NT2/D1 (cell line): ENCODE measurements at regions not wholly inside any gene's neighbourhood (a gene's known extent, or its start where the extent isn't known, plus 50 kb on each side); places are given as distances from the start of the nearest gene placed in this dataset.

Source experiments
- DNase-seq: peaks from one replicate; pipeline ENCODE4 v3.0.0-alpha.2; 2011; ENCODE audit warnings: low read depth, low spot score
- H3K27me3 ChIP-seq: 2 replicates; pipeline ENCODE4 v1.6.0; 2011; ENCODE audit warnings: mild to moderate bottlenecking; ENCODE audit not compliant: insufficient read length, insufficient read depth
- H3K36me3 ChIP-seq: 2 replicates; pipeline ENCODE4 v1.6.1; 2011; ENCODE audit warnings: mild to moderate bottlenecking, low read length, mixed read lengths; ENCODE audit not compliant: insufficient read depth, insufficient read length
- H3K4me1 ChIP-seq: 2 replicates; pipeline ENCODE4 v1.5.1; 2011; ENCODE audit not compliant: insufficient read depth, insufficient read length
- H3K4me3 ChIP-seq: 2 replicates; pipeline ENCODE4 v1.5.1; 2011; ENCODE audit warnings: low read depth; ENCODE audit not compliant: insufficient read length
- H3K9ac ChIP-seq: 2 replicates; pipeline ENCODE4 v1.6.0; 2011; ENCODE audit warnings: low read depth; ENCODE audit not compliant: insufficient read length
- H3K9me3 ChIP-seq: 2 replicates; pipeline ENCODE4 v1.5.1; 2011; ENCODE audit warnings: mild to moderate bottlenecking, low read length; ENCODE audit not compliant: insufficient read depth
- SUZ12 ChIP-seq: IDR thresholded peaks from 2 replicates; pipeline ENCODE4 v1.6.1; 2011; ENCODE audit not compliant: insufficient read length, insufficient read depth; ENCODE audit errors: extremely low read depth
- YY1 ChIP-seq: IDR thresholded peaks from 2 replicates; pipeline ENCODE4 v1.6.1; 2011; ENCODE audit not compliant: insufficient read length, insufficient read depth
- ZNF274 ChIP-seq: IDR thresholded peaks from 2 replicates; pipeline ENCODE4 v1.6.1; 2011; ENCODE audit warnings: mild to moderate bottlenecking, low read depth, low read length

GRCh38 chr6:87858440-87858839 is 156.4 kb upstream of the AKIRIN2 start:
- no peaks in the 10 kb centered on the region for H3K36me3 ChIP-seq
- H3K4me3 ChIP-seq: no peak overlapping the region
- no peaks in the 10 kb centered on the region for H3K27me3 ChIP-seq
- H3K9ac ChIP-seq: no peak overlapping the region
- H3K9me3 ChIP-seq: peaks cover 7% of the 10 kb centered on the region; the same call in 1 of the 2 replicates
- no peak for DNase-seq
- H3K4me1 ChIP-seq: no peaks in the 10 kb centered on the region
- TF ChIP-seq ZNF274 (no peak), SUZ12 (no peak), YY1 (no peak)

GRCh38 chr6:87851674-87852299 is 149.8 kb upstream of the AKIRIN2 start:
- no peak for DNase-seq
- Histone ChIP-seq H3K36me3 (no peaks in the 10 kb centered on the region), H3K4me3 (no peak overlapping the region), H3K4me1 (no peaks in the 10 kb centered on the region), H3K27me3 (no peaks in the 10 kb centered on the region), H3K9ac (no peak overlapping the region), H3K9me3 (no peaks in the 10 kb centered on the region)
- TF ChIP-seq SUZ12 (no peak), YY1 (no peak), ZNF274 (no peak)

- no peak for DNase-seq
- no peak overlapping the region for H3K9ac ChIP-seq
- TF ChIP-seq SUZ12: no peak
- no peaks in the 10 kb centered on the region for H3K36me3 ChIP-seq
- H3K9me3 ChIP-seq: no peaks in the 10 kb centered on the region
- H3K27me3 ChIP-seq: no peaks in the 10 kb centered on the region
- H3K4me1 ChIP-seq: no peaks in the 10 kb centered on the region
- no peak overlapping the region for H3K4me3 ChIP-seq
Measured at GRCh38 chr6:87848616-87849015, 146.6 kb upstream of the AKIRIN2 start.

GRCh38 chr6:87847830-87848210 is 145.8 kb upstream of the AKIRIN2 start:
- no peaks in the 10 kb centered on the region for H3K4me1 ChIP-seq
- H3K9me3 ChIP-seq: no peaks in the 10 kb centered on the region
- TF ChIP-seq SUZ12 (no peak), YY1 (no peak), ZNF274 (no peak)
- no peaks in the 10 kb centered on the region for H3K27me3 ChIP-seq
- no peak overlapping the region for H3K4me3 ChIP-seq
- DNase-seq: no peak
- no peak overlapping the region for H3K9ac ChIP-seq
- no peaks in the 10 kb centered on the region for H3K36me3 ChIP-seq

- Histone ChIP-seq H3K27me3 (no peaks in the 10 kb centered on the region), H3K9me3 (no peaks in the 10 kb centered on the region), H3K4me3 (no peak overlapping the region), H3K4me1 (no peaks in the 10 kb centered on the region), H3K36me3 (no peaks in the 10 kb centered on the region), H3K9ac (no peak overlapping the region)
- no peak for TF ChIP-seq SUZ12
- TF ChIP-seq YY1: no peak
- no peak for TF ChIP-seq ZNF274
- DNase-seq: no peak
Measured at GRCh38 chr6:87847135-87847829, 145.2 kb upstream of the AKIRIN2 start.

- TF ChIP-seq SUZ12: no peak
- no peak for TF ChIP-seq YY1
Measured at GRCh38 chr6:87846434-87846833, 144.4 kb upstream of the AKIRIN2 start.

GRCh38 chr6:87840324-87840723 is 138.3 kb upstream of the AKIRIN2 start:
- Histone ChIP-seq H3K4me1 (no peaks in the 10 kb centered on the region), H3K36me3 (no peaks in the 10 kb centered on the region), H3K9ac (no peak overlapping the region), H3K9me3 (no peaks in the 10 kb centered on the region), H3K4me3 (no peak overlapping the region), H3K27me3 (no peaks in the 10 kb centered on the region)
- TF ChIP-seq YY1 (no peak), SUZ12 (no peak), ZNF274 (no peak)
- DNase-seq: no peak

More at GRCh38 chr6:87846434-87846833, 144.4 kb upstream of the AKIRIN2 start:
- Histone ChIP-seq H3K4me1 (no peaks in the 10 kb centered on the region), H3K36me3 (no peaks in the 10 kb centered on the region), H3K4me3 (no peak overlapping the region), H3K9me3 (no peaks in the 10 kb centered on the region), H3K27me3 (no peaks in the 10 kb centered on the region), H3K9ac (no peak overlapping the region)
- DNase-seq: no peak

GRCh38 chr6:87837876-87838275 is 135.8 kb upstream of the AKIRIN2 start:
- no peaks in the 10 kb centered on the region for H3K9me3 ChIP-seq
- H3K36me3 ChIP-seq: no peaks in the 10 kb centered on the region
- no peak for TF ChIP-seq ZNF274
- no peak for TF ChIP-seq SUZ12
- no peak for TF ChIP-seq YY1
- no peaks in the 10 kb centered on the region for H3K4me1 ChIP-seq
- DNase-seq: no peak
- no peaks in the 10 kb centered on the region for H3K27me3 ChIP-seq
- no peak overlapping the region for H3K4me3 ChIP-seq
- H3K9ac ChIP-seq: no peak overlapping the region
